GM23338 (cell line): ENCODE measurements at regions not wholly inside any gene's neighbourhood (a gene's known extent, or its start where the extent isn't known, plus 50 kb on each side); places are given as distances from the start of the nearest gene placed in this dataset.

Experiments used
- ATAC-seq: fragments of 200-7000 bp; cut with Tn5 transposase; 3 replicates; pipeline ENCODE4 v1.9.1; 2020
- DNase-seq: peaks from one replicate; pipeline ENCODE4 v3.0.0-alpha.2; 2015; ENCODE audit warnings: low spot score
- H2AFZ ChIP-seq: fragments of 200-600 bp; sonication (generic); 2 replicates; pipeline ENCODE4 v1.8.0; 2016; ENCODE audit warnings: antibody characterized with exemption, mild to moderate bottlenecking, moderate library complexity
- H3F3A ChIP-seq: fragments of 200-600 bp; sonication (generic); replicated peaks from 2 replicates; pipeline ENCODE4 v1.8.0; 2017; ENCODE audit warnings: antibody characterized with exemption, mixed run types, low read depth
- H3K27ac ChIP-seq: fragments of 200-600 bp; sonication (generic); 2 replicates; pipeline ENCODE4 v1.6.1; 2016; ENCODE audit warnings: low read depth
- H3K27me3 ChIP-seq: fragments of 200-600 bp; sonication (generic); 2 replicates; pipeline ENCODE4 v1.8.0; 2016; ENCODE audit warnings: mild to moderate bottlenecking, mixed run types, moderate library complexity; ENCODE audit not compliant: insufficient read depth
- H3K36me3 ChIP-seq: fragments of 200-600 bp; sonication (generic); 2 replicates; pipeline ENCODE4 v1.8.0; 2016; ENCODE audit warnings: mild to moderate bottlenecking; ENCODE audit not compliant: insufficient read depth
- H3K4me1 ChIP-seq: fragments of 200-600 bp; sonication (generic); 2 replicates; pipeline ENCODE4 v1.8.0; 2016; ENCODE audit warnings: mild to moderate bottlenecking, moderate library complexity; ENCODE audit not compliant: insufficient read depth
- H3K4me2 ChIP-seq: fragments of 200-600 bp; sonication (generic); 2 replicates; pipeline ENCODE4 v1.7.1; 2017; ENCODE audit warnings: mixed run types
- H3K4me3 ChIP-seq: fragments of 200-600 bp; sonication (generic); 2 replicates; pipeline ENCODE4 v1.6.1; 2016; ENCODE audit warnings: mixed run types
- H3K79me2 ChIP-seq: fragments of 200-600 bp; sonication (generic); replicated peaks from 2 replicates; pipeline ENCODE4 v1.8.0; 2017; ENCODE audit warnings: mild to moderate bottlenecking; ENCODE audit not compliant: insufficient read depth
- H3K9me2 ChIP-seq: fragments of 200-600 bp; sonication (generic); 2 replicates; pipeline ENCODE4 v1.8.0; 2017; ENCODE audit not compliant: insufficient read depth
- H4K20me1 ChIP-seq: fragments of 200-600 bp; sonication (generic); replicated peaks from 2 replicates; pipeline ENCODE4 v1.8.0; 2017; ENCODE audit warnings: mild to moderate bottlenecking; ENCODE audit not compliant: insufficient read depth
- H3K27ac Mint-ChIP-seq: 2 replicates; pipeline ENCODE4 v1.8.0; 2020; ENCODE audit warnings: inconsistent platforms, mild to moderate bottlenecking, moderate library complexity, mixed read lengths
- H3K27me3 Mint-ChIP-seq: 3 replicates; pipeline ENCODE4 v1.8.0; 2022; ENCODE audit warnings: low read depth, mild to moderate bottlenecking, moderate library complexity, mixed read lengths, inconsistent platforms; ENCODE audit not compliant: insufficient read depth, poor library complexity
- H3K36me3 Mint-ChIP-seq: 3 replicates; pipeline ENCODE4 v1.8.0; 2021; ENCODE audit warnings: low read depth, mild to moderate bottlenecking, inconsistent platforms, moderate library complexity, mixed read lengths
- H3K4me1 Mint-ChIP-seq: 3 replicates; pipeline ENCODE4 v1.8.0; 2020; ENCODE audit warnings: mild to moderate bottlenecking, inconsistent platforms, mixed read lengths
- H3K4me3 Mint-ChIP-seq: 3 replicates; pipeline ENCODE4 v1.8.0; 2021; ENCODE audit warnings: moderate library complexity, mild to moderate bottlenecking, inconsistent platforms, mixed read lengths
- H3K9me3 Mint-ChIP-seq: 3 replicates; pipeline ENCODE4 v1.8.0; 2020; ENCODE audit warnings: moderate library complexity, mild to moderate bottlenecking, inconsistent platforms, mixed read lengths
- CREB1 ChIP-seq: fragments of 250-450 bp; sonication (Bioruptor Pico); IDR thresholded peaks from 2 replicates; pipeline ENCODE4 v1.5.0; 2020; ENCODE audit warnings: low read depth, mild to moderate bottlenecking, moderate library complexity
- CTCF ChIP-seq, 2 experiments: fragments of 200-600 bp in 1 of 2; sonication (generic) in 1 of 2; conservative IDR thresholded peaks; 2 replicates each; pipeline versions ENCODE4 v1.5.1 to v1.6.1; 2016 to 2017; ENCODE audit warnings: antibody characterized with exemption in 2 of 2, low read depth in 2 of 2, mild to moderate bottlenecking in 2 of 2, moderate library complexity in 1 of 2
- ETS1 ChIP-seq: IDR thresholded peaks from 2 replicates; pipeline ENCODE4 v1.6.1; 2016; ENCODE audit warnings: antibody characterized with exemption
- EZH2 ChIP-seq: fragments of 200-600 bp; sonication (generic); IDR thresholded peaks from one replicate; pipeline ENCODE4 v1.8.0; 2017; ENCODE audit warnings: antibody characterized with exemption, mild to moderate bottlenecking, low read depth; ENCODE audit not compliant: unreplicated experiment
- EZH2phosphoT487 ChIP-seq: fragments of 200-600 bp; sonication (generic); IDR thresholded peaks from one replicate; pipeline ENCODE4 v1.8.1; 2018; ENCODE audit warnings: antibody characterized with exemption; ENCODE audit not compliant: unreplicated experiment
- JUNB ChIP-seq: IDR thresholded peaks from one replicate; pipeline ENCODE4 v1.6.1; 2016; ENCODE audit warnings: antibody characterized with exemption; ENCODE audit not compliant: unreplicated experiment
- NANOG ChIP-seq: IDR thresholded peaks from 2 replicates; pipeline ENCODE4 v1.6.1; 2016; ENCODE audit warnings: antibody characterized with exemption, borderline replicate concordance
- POLR2AphosphoS5 ChIP-seq: IDR thresholded peaks from 2 replicates; pipeline ENCODE4 v1.6.1; 2016; ENCODE audit warnings: antibody characterized with exemption, low read depth
- REST ChIP-seq: IDR thresholded peaks from one replicate; pipeline ENCODE4 v1.6.1; 2018; ENCODE audit warnings: antibody characterized with exemption; ENCODE audit not compliant: unreplicated experiment
- STAT1 ChIP-seq: IDR thresholded peaks from one replicate; pipeline ENCODE4 v1.6.1; 2016; ENCODE audit warnings: antibody characterized with exemption; ENCODE audit not compliant: unreplicated experiment
- ZNF114 ChIP-seq: fragments of 250-450 bp; sonication (Bioruptor Pico); IDR thresholded peaks from 2 replicates; pipeline ENCODE4 v1.5.0; 2020; ENCODE audit warnings: mild to moderate bottlenecking, moderate library complexity
- ZNF331 ChIP-seq: fragments of 250-450 bp; sonication (Bioruptor Pico); IDR thresholded peaks from 2 replicates; pipeline ENCODE4 v1.5.0; 2020; ENCODE audit warnings: low read depth, mild to moderate bottlenecking, moderate library complexity
- ZNF462 ChIP-seq: fragments of 250-450 bp; sonication (Bioruptor Pico); IDR thresholded peaks from 2 replicates; pipeline ENCODE4 v1.5.0; 2020; ENCODE audit warnings: mild to moderate bottlenecking, moderate library complexity

- ATAC-seq: no peak
- TF ChIP-seq EZH2 (no peak), ZNF331 (CRISPR knock-in tag) (no peak), ETS1 (no peak), EZH2phosphoT487 (no peak), CREB1 (CRISPR knock-in tag) (no peak), CTCF (conservative IDR thresholded peaks at IDR 0.05; ENCODE audit: low read depth in 2 of 2) (no peak), STAT1 (no peak), POLR2AphosphoS5 (no peak), NANOG (no peak), ZNF462 (CRISPR knock-in tag) (no peak), ZNF114 (CRISPR knock-in tag) (no peak), JUNB (no peak), REST (no peak)
- Histone ChIP-seq H3F3A (no peaks in the 10 kb centered on the region), H3K4me2 (no peak overlapping the region), H3K27me3 (no peaks in the 10 kb centered on the region), H3K79me2 (no peaks in the 10 kb centered on the region), H2AFZ (no peak overlapping the region), H3K4me1 (no peaks in the 10 kb centered on the region), H4K20me1 (no peaks in the 10 kb centered on the region), H3K27ac (no peak overlapping the region), H3K4me3 (no peak overlapping the region), H3K36me3 (no peaks in the 10 kb centered on the region), H3K9me2 (no peaks in the 10 kb centered on the region)
- H3K27ac Mint-ChIP-seq: no peak overlapping the region
- H3K9me3 Mint-ChIP-seq: no peaks in the 10 kb centered on the region
- no peaks in the 10 kb centered on the region for H3K27me3 Mint-ChIP-seq
- H3K4me3 Mint-ChIP-seq: no peak overlapping the region
- no peaks in the 10 kb centered on the region for H3K4me1 Mint-ChIP-seq
- DNase-seq: no peak
- 0 out of 3 replicates have a peak, but pooled peaks cover 4% of the 10 kb centered on the region for H3K36me3 Mint-ChIP-seq
Measured at GRCh38 chr10:28091913-28092312, 93.0 kb upstream of the ODAD2 start.
